HG02885 (cell line): ENCODE measurements at regions not wholly inside any gene's neighbourhood (a gene's known extent, or its start where the extent isn't known, plus 50 kb on each side); places are given as distances from the start of the nearest gene placed in this dataset.

Source experiments
- ATAC-seq: cut with Tn5 transposase; IDR thresholded peaks from one replicate; pipeline ENCODE4 v1.9.1; 2021; ENCODE audit warnings: mild to moderate bottlenecking; ENCODE audit not compliant: unreplicated experiment, poor library complexity

- ATAC-seq = no peak
These were observed 1268.8 kb downstream of the EFNB2 start for GRCh38 chr13:105266615-105267014.

GRCh38 chr13:105262579-105262978 lies 1272.9 kb downstream of the EFNB2 start:
- no peak for ATAC-seq

- no peak for ATAC-seq
These were observed 1276.0 kb downstream of the EFNB2 start for GRCh38 chr13:105259426-105259825.

- ATAC-seq = no peak
These were observed 1280.0 kb downstream of the EFNB2 start for GRCh38 chr13:105255472-105255871.

- ATAC-seq = no peak
These were observed 1284.2 kb downstream of the EFNB2 start for GRCh38 chr13:105251293-105251692.

- ATAC-seq = no peak
These were observed 1287.6 kb downstream of the EFNB2 start for GRCh38 chr13:105247830-105248229.

GRCh38 chr13:105240371-105240770 lies 1295.1 kb downstream of the EFNB2 start:
- ATAC-seq = no peak

GRCh38 chr13:105232439-105232838 lies 1303.0 kb downstream of the EFNB2 start:
- no peak for ATAC-seq

GRCh38 chr13:105232006-105232405 lies 1303.5 kb downstream of the EFNB2 start:
- no peak for ATAC-seq

- ATAC-seq = no peak
These were observed 1303.9 kb downstream of the EFNB2 start for GRCh38 chr13:105231579-105231978.

GRCh38 chr13:105220881-105221280 lies 1314.6 kb downstream of the EFNB2 start:
- no peak for ATAC-seq

GRCh38 chr13:105220063-105220462 lies 1315.4 kb downstream of the EFNB2 start:
- ATAC-seq = no peak

GRCh38 chr13:105219651-105220050 lies 1315.8 kb downstream of the EFNB2 start:
- no peak for ATAC-seq

GRCh38 chr13:105213512-105213911 lies 1322.0 kb downstream of the EFNB2 start:
- ATAC-seq = no peak

- ATAC-seq = no peak
These were observed 1327.7 kb downstream of the EFNB2 start for GRCh38 chr13:105207572-105208293.

- peak; percentile 82 for ATAC-seq
These were observed 1333.1 kb downstream of the EFNB2 start for GRCh38 chr13:105202354-105202753.

- ATAC-seq = no peak
These were observed 1334.1 kb downstream of the EFNB2 start for GRCh38 chr13:105201351-105201750.

GRCh38 chr13:105200181-105200580 lies 1335.3 kb downstream of the EFNB2 start:
- no peak for ATAC-seq

- no peak for ATAC-seq
These were observed 1339.4 kb downstream of the EFNB2 start for GRCh38 chr13:105196052-105196451.

GRCh38 chr13:105193026-105193425 lies 1342.4 kb downstream of the EFNB2 start:
- no peak for ATAC-seq

GRCh38 chr13:105184201-105184600 lies 1351.3 kb downstream of the EFNB2 start:
- ATAC-seq = no peak

GRCh38 chr13:105177265-105177900 lies 1358.1 kb downstream of the EFNB2 start:
- peak; percentile 77 for ATAC-seq
